Stimulated activated effector memory CD8-positive, alpha-beta T cell treated with anti-CD3 and anti-CD28 coated beads, Interleukin-12 subunit alpha, Interleukin-12 subunit beta, amount 100 ng/mL, for 72 hours (primary cell): ENCODE measurements at regions not wholly inside any gene's neighbourhood (a gene's known extent, or its start where the extent isn't known, plus 50 kb on each side); places are given as distances from the start of the nearest gene placed in this dataset.

Source experiments
- ATAC-seq: fragments of 150-1000 bp; cut with Tn5 transposase; 2 replicates; pipeline ENCODE4 v1.10.0; 2021
- DNase-seq, 2 donors: peaks; one replicate each; pipeline ENCODE4 v3.0.0; 2021 to 2022; ENCODE audit warnings: low spot score in 2 of 2
- H3K27ac Mint-ChIP-seq: one replicate; pipeline ENCODE4 v1.8.0; 2022; ENCODE audit warnings: mild to moderate bottlenecking, mixed read lengths
- H3K36me3 Mint-ChIP-seq: one replicate; pipeline ENCODE4 v1.8.0; 2022; ENCODE audit warnings: mild to moderate bottlenecking, mixed read lengths
- H3K4me1 Mint-ChIP-seq: one replicate; pipeline ENCODE4 v1.8.0; 2022; ENCODE audit warnings: mixed read lengths
- H3K4me3 Mint-ChIP-seq: one replicate; pipeline ENCODE4 v1.8.0; 2022; ENCODE audit warnings: mild to moderate bottlenecking, mixed read lengths
- H3K9me3 Mint-ChIP-seq: one replicate; pipeline ENCODE4 v1.8.0; 2022; ENCODE audit warnings: mixed read lengths

DNA sequence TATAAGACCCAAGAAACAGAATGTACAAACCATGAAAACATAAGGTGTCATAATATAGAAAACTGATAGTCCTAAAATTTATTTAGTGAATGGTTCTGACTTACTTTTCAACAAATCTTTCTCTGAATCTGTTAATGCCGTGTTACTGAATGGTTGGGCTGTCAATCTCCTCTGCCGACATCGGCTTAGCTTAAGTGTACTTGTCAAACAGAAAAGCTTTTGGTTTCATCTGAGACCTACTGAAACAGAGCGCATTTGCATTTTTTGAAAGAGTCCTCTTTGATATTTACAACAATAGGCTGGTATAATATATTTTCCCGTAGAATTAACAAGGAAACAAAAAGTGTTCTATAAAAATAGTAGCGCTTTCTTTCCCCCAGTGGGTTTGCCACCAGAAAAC, 120.9 kb upstream of the ZNF804B start:
- Mint-ChIP-seq H3K27ac (no peak overlapping the region), H3K36me3 (no peaks in the 10 kb centered on the region), H3K9me3 (peaks cover 3% of the 10 kb centered on the region), H3K4me3 (no peak overlapping the region), H3K4me1 (no peaks in the 10 kb centered on the region)
- DNase-seq (no peak), ATAC-seq (no peak)

DNA sequence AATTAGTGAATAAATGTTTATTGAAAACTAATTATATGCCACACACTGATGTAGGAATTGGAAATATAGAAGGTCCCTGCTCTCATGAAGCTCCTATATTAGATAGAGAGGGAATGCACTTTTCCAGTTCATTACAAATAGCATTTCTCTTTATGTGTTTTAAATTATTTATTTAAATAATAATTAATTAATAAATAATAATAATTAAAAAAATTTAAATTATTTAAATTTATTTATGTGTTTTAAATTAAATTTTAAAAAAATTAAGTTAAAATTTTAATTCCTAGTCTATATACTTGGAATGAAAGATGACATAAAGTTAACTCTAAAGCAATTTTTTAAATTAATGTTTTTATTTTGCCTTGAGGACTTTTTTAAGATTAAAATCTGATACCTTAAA, 121.7 kb upstream of the ZNF804B start:
- no peaks in the 10 kb centered on the region for H3K36me3 Mint-ChIP-seq
- no peak for ATAC-seq
- H3K4me1 Mint-ChIP-seq = no peaks in the 10 kb centered on the region
- H3K4me3 Mint-ChIP-seq = no peak overlapping the region
- H3K27ac Mint-ChIP-seq = no peak overlapping the region
- no peak for DNase-seq
- H3K9me3 Mint-ChIP-seq = peaks cover 3% of the 10 kb centered on the region

DNA sequence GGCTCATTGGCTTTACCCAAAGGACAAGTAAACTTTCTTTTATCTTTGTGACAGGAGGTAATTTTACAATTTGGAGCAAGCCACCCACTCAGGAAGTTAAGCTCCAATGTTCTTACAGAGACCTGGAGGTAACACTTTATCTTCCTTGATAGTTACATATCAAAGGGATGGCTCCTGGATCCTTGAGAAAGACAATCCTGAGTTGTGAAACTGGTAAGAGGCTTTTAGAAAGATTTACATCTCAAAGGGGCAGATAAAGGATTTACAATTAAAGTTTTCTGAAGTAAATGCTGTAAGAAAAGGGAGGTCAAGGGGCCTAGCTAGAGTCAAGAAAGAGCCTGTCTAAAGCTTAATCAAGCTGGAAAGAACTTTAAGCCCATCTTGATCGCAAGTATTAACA, 124.4 kb upstream of the ZNF804B start:
- DNase-seq (no peak), ATAC-seq (no peak)
- H3K4me3 Mint-ChIP-seq = no peak overlapping the region
- H3K4me1 Mint-ChIP-seq = no peaks in the 10 kb centered on the region
- no peaks in the 10 kb centered on the region for H3K36me3 Mint-ChIP-seq
- H3K27ac Mint-ChIP-seq = no peak overlapping the region
- H3K9me3 Mint-ChIP-seq = peaks cover 4% of the 10 kb centered on the region

DNA sequence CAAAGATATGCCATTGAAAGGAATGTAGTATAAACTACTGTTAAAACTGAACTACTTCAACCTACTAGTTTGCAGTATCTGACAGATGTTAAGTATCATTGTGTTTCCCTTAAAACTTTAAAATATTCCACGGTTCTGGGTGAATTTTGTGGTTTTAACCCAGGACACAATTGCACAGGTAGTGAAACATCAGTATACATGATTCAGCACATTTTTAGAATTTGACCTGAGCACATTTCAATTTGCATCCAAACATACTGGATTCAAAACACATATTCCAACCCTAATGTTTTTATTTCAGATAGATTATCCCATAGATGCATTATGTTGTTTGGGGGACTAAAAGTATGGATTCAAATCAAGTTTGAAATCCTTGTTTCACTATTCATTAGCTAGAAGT, 129.9 kb upstream of the ZNF804B start:
- H3K9me3 Mint-ChIP-seq = peaks cover 4% of the 10 kb centered on the region
- no peak overlapping the region for H3K4me3 Mint-ChIP-seq
- H3K27ac Mint-ChIP-seq = no peak overlapping the region
- no peak for ATAC-seq
- no peak for DNase-seq
- no peaks in the 10 kb centered on the region for H3K36me3 Mint-ChIP-seq
- no peaks in the 10 kb centered on the region for H3K4me1 Mint-ChIP-seq

DNA sequence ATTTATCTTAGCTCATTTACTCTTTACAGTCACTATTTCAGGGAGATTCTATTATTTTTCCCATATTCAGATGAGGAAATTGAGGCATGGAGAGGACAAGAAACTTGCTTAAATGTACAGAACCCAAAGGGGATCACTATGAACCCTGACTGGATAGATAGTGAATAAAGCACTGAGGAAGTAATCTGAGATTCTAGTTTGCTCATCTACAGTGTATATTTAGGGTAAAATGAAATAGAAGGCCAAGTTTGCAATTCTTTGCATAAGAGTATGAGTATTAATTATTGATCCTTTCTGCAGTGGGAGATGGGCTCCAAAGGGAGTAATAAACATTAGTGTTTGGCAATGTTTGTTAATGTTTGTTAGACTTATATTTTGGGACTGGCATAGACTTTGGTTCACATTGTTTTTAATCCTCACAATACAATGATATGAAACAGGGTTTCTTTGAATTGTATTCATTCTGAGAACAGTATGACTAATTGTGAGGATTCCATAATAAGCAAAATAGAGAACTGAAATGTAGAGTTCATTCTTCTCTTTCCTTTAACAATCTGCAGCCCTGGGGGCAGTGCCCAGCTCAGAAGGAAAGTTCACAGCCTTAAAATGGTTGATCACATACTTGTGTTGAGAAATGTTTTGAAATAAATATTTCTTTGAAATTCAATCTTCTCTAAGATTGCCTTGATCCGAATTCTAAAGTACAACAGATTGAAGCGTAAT, 131.0 kb upstream of the ZNF804B start:
- no peak for DNase-seq
- Mint-ChIP-seq H3K4me3 (no peak overlapping the region), H3K4me1 (no peaks in the 10 kb centered on the region), H3K9me3 (peaks cover 4% of the 10 kb centered on the region), H3K27ac (no peak overlapping the region), H3K36me3 (no peaks in the 10 kb centered on the region)
- no peak for ATAC-seq

DNA sequence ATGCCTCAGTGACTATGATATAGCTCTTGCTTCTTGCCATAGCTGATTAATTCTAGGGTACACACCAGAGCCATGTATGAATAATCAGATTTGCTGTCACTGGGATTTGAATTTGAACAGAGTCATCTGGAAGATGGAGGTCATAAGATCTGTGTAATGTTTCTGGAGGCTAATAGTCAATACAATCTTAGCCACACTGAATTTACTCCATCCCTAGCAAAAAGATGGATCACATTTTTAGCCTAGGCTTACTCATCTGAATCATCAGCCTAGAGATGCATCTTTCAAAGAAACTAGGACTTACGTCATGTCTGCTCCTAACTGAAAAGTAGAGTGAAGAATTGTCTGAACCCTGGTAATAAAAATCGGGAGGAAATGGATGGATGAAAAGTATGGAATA, 142.3 kb upstream of the ZNF804B start:
- Mint-ChIP-seq H3K4me3 (no peak overlapping the region), H3K9me3 (no peaks in the 10 kb centered on the region), H3K36me3 (no peaks in the 10 kb centered on the region), H3K4me1 (no peaks in the 10 kb centered on the region), H3K27ac (no peak overlapping the region)
- DNase-seq (no peak), ATAC-seq (no peak)

DNA sequence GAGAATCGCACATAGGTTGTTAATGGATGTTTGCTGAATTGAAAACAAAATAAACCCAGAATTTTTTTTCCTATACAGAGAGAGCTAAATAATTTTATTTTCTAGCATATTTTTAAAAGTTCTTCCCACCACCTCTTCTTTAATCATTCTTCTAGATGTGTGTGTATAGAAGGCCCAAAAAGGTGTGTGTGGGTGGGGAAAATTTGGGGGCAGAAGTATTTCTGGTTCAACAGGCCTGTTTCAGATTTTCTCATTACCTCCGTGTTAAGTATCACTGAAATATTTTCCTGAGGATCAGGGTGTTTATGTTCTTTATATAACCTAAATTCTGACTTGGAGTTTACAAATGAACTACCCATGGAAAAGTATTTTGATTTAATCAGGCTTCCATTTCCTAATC, 144.2 kb upstream of the ZNF804B start:
- peaks cover 3% of the 10 kb centered on the region for H3K9me3 Mint-ChIP-seq
- no peak overlapping the region for H3K4me3 Mint-ChIP-seq
- no peaks in the 10 kb centered on the region for H3K36me3 Mint-ChIP-seq
- no peak for DNase-seq
- no peak overlapping the region for H3K27ac Mint-ChIP-seq
- no peak for ATAC-seq
- H3K4me1 Mint-ChIP-seq = no peaks in the 10 kb centered on the region

DNA sequence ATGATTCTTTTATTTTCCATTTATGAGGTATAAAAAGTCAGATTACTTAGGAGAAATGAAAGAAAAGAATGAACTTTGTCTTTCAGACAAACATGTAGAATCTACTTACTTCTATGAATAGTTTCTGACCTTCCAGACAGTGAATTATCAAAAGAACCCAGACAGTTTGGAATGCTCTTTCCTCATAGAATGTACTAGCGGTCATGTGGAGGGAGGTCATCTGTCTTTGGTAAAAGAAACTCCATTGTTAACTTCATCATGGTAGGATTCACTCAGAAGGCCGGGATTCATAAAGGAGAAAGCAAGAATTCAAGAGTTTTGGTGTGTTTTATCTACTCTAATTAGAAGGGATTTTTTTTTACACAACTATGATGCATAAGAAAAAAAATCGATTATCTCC, 144.8 kb upstream of the ZNF804B start:
- H3K27ac Mint-ChIP-seq = no peak overlapping the region
- peaks cover 3% of the 10 kb centered on the region for H3K9me3 Mint-ChIP-seq

DNA sequence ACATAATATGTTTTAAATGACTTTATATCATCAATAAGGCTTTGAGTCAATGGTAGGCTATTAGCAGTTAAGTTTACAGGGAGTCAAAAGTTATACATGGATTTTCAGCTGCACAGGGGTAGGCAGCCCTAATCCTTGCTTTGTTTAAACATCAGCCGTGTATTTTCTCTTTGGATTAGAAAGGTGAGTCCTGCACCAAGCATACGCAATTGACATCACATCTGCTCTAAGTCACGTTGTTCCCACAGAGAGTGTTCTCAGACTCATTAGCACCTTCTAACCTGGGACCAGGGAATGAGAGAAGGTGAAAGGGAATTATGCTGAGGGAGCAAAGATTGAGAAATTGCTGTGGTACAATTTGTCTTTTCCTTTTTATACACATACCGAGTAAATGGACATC, 148.6 kb upstream of the ZNF804B start:
- Mint-ChIP-seq H3K9me3 (peaks cover 5% of the 10 kb centered on the region), H3K4me3 (no peak overlapping the region), H3K36me3 (no peaks in the 10 kb centered on the region), H3K27ac (no peak overlapping the region), H3K4me1 (no peaks in the 10 kb centered on the region)
- ATAC-seq (no peak), DNase-seq (no peak)

More for the DNA sequence above, 144.8 kb upstream of the ZNF804B start:
- H3K4me1 Mint-ChIP-seq = no peaks in the 10 kb centered on the region
- no peak for DNase-seq
- H3K4me3 Mint-ChIP-seq = no peak overlapping the region
- no peak for ATAC-seq
- no peaks in the 10 kb centered on the region for H3K36me3 Mint-ChIP-seq

DNA sequence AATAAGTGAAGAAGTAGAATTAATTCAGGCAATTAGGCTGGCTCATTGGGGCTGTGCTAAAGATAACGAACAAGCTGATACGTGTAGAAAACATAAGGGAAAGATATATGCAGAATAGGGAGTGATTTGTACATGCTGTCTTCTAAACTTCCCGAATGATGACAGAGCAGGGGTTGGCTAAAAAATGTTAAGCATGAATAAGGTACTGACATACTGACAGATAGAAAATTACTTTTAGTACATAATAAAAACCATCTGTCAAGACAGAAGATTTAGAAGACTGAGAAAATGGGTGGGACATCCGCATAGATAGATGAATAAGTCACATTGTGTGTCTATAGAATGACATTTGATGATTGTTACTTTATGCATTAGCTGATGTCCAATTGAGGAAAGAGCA, 158.8 kb upstream of the ZNF804B start:
- Mint-ChIP-seq H3K36me3 (no peaks in the 10 kb centered on the region), H3K4me3 (no peak overlapping the region), H3K4me1 (no peaks in the 10 kb centered on the region), H3K27ac (no peak overlapping the region), H3K9me3 (peaks cover 6% of the 10 kb centered on the region)
- ATAC-seq = no peak
- DNase-seq = no peak

DNA sequence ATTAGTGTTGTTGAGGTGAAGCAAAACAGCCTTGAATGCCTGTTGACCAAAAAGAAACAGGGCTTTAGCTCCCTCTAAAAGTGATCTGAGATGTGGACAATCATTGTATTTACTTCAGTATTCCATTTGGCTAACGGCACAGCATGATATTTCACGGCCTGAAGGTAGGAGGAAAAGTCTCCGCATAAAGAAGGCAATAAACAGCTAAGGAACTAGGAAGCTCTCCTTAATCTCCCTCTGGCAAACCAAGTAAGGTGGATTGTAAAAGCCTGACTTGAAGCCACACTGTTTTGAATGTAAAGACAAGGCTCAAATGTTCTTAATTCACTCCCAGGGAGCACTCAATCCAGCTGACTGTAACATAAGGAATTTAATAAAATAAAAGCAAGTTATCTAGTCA, 160.0 kb upstream of the ZNF804B start:
- H3K9me3 Mint-ChIP-seq = peaks cover 9% of the 10 kb centered on the region
- ATAC-seq = no peak
- no peaks in the 10 kb centered on the region for H3K36me3 Mint-ChIP-seq
- no peak overlapping the region for H3K4me3 Mint-ChIP-seq
- no peak for DNase-seq
- H3K27ac Mint-ChIP-seq = no peak overlapping the region
- H3K4me1 Mint-ChIP-seq = no peaks in the 10 kb centered on the region

DNA sequence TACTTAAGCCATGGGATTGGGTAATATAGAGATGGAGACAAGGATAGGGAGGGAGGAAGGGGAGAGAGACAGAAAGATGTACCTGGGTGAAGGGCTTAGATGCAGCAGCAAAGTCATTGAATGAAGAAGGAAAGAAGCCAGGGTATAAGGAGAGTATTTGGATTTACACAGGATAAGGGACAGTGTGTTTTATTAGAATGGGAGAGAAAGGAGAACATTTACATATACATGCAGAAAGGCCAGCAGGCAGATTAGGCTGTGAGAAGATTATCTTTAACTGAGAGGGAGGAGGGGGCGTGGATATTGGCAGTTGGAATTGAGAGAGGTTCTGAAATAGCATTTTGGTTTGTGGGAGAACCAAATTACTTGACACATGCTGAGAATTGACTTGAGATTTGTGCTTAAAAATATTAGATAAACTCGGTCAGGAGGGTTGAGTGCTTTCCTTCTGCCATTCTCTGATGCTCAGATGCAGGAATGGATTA, 161.5 kb upstream of the ZNF804B start:
- H3K27ac Mint-ChIP-seq = no peak overlapping the region

DNA sequence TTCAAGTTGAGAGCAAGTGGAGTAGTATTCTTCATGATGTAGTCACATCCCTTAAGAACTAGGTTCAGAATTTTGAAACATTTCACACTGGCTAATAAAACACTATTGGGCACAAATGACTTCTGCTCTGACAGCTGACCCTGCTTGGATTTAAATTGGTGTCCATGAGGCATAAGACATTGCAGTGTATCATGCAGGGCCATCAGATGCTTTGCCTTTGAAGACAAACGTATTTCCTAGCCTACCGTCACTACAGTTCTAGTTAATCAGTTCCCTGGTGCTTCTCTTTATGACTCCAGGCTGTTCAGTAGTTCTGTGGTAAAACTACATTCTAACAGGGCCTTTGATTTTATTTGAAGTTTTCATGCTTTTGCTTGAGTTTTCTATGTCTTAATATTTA, 168.5 kb upstream of the ZNF804B start:
- DNase-seq (no peak), ATAC-seq (no peak)
- Mint-ChIP-seq H3K27ac (no peak overlapping the region), H3K4me1 (no peaks in the 10 kb centered on the region), H3K36me3 (no peaks in the 10 kb centered on the region), H3K4me3 (no peak overlapping the region), H3K9me3 (peaks cover 27% of the 10 kb centered on the region)

More for the DNA sequence above, 161.5 kb upstream of the ZNF804B start:
- no peak overlapping the region for H3K4me3 Mint-ChIP-seq
- no peaks in the 10 kb centered on the region for H3K36me3 Mint-ChIP-seq
- ATAC-seq (no peak), DNase-seq (no peak)
- peaks cover 14% of the 10 kb centered on the region for H3K9me3 Mint-ChIP-seq
- no peaks in the 10 kb centered on the region for H3K4me1 Mint-ChIP-seq

DNA sequence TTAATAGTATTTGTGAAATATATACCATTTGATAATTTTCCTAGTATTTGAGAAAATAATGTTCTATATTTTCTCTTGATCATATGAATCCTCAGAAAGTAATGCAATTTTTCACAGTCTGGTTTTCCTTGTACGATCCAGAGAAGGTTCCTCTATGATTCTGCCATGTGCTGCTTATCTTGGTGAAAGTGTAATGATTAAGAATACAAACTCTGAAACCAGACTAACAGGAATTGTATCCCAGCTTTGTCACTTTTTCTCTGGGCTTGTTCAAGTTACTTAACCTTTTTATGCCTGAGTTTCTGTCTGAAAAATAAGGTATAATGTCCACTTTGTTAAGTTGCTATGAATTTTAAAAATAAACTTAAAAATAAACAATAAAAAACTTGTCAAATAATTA, 169.6 kb upstream of the ZNF804B start:
- ATAC-seq (no peak), DNase-seq (no peak)
- Mint-ChIP-seq H3K9me3 (peaks cover 24% of the 10 kb centered on the region), H3K36me3 (no peaks in the 10 kb centered on the region), H3K27ac (no peak overlapping the region), H3K4me3 (no peak overlapping the region), H3K4me1 (no peaks in the 10 kb centered on the region)

DNA sequence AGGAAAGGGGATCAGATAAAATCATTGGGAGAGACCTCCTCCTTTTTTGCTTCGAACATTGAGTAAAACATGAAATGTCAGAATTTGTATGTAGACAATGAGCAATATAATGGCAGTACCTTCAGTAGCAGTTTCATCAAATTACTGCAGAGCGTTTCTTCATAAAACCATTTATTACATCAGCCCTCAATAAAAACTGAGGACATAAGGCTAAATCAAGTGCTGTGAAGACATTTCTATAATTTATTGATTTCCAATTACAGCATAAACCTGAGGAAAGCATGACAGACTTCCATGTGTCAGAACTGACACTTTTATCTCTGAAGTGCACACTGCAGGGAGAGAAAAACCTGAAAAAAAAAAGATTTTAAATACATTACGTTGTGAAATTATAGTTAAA, 172.6 kb upstream of the ZNF804B start:
- Mint-ChIP-seq H3K9me3 (peaks cover 15% of the 10 kb centered on the region), H3K27ac (no peak overlapping the region), H3K4me3 (no peak overlapping the region), H3K4me1 (no peaks in the 10 kb centered on the region), H3K36me3 (no peaks in the 10 kb centered on the region)
- ATAC-seq (no peak), DNase-seq (no peak)

DNA sequence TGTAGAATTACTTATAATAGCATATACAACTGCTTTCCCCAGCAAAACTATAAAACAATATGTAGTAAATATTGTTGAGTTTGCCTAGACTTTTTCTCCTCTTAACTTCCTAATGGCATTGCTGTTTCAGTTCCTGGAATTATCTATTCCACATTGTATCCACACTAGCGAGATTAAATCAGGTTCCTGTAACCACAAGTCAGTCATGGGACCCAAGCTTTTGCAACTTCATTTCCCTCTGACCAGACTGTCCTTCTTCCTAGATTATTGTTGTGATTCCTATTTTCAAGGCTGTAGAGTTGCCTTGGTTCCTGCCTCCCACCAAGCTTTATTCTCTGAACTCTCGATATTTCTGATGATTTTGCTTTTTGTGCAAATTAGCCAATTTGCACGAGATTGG, 173.3 kb upstream of the ZNF804B start:
- Mint-ChIP-seq H3K4me1 (no peaks in the 10 kb centered on the region), H3K9me3 (peaks cover 9% of the 10 kb centered on the region), H3K36me3 (no peaks in the 10 kb centered on the region), H3K27ac (no peak overlapping the region), H3K4me3 (no peak overlapping the region)
- DNase-seq (no peak), ATAC-seq (no peak)

DNA sequence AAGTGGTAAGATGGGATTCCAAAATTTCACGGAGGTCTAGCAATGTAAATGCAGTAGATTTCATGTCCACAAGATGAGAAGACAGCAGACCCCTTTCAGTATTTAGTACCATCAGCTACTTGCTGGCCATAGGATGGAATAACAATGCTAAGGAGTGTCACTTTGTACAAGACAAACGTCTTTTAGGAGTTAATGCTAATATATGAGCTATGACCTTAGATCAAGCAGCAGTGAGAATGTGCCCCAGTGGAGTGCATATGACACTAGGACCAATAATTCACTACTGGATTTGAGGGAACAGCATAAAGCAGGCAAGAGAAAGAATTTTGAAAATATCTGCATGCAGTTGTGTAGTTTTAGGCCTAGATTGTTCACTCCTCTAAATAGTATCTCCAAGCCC, 182.8 kb upstream of the ZNF804B start:
- no peaks in the 10 kb centered on the region for H3K4me1 Mint-ChIP-seq
- no peak overlapping the region for H3K4me3 Mint-ChIP-seq
- no peaks in the 10 kb centered on the region for H3K36me3 Mint-ChIP-seq
- DNase-seq (no peak), ATAC-seq (no peak)
- no peak overlapping the region for H3K27ac Mint-ChIP-seq
- H3K9me3 Mint-ChIP-seq = peaks cover 4% of the 10 kb centered on the region
